ENCODE measurements at regions not wholly inside any gene's neighbourhood (a gene's known extent, or its start where the extent isn't known, plus 50 kb on each side); places are given as distances from the start of the nearest gene placed in this dataset.

DNA sequence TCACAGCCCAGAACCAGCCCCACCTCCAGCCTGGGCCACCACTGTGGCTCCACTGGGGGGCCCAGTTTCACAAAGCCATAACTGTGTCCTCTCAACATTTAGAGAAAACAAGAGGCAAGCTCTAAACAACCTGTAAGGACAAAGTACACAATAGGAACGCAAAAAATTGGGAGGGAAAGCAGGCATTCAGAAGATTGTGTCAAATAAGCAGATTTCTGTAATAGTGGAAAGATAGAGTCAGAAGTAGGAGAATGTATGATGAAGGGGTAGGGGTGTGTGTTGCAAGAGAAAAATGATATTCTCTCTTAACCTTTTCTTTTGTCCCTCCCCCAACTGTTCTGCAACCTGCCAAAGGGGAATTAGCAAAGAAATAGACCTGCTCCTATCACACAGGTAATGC, 449.9 kb upstream of the NPVF start:
- no peak for DNase-seq
- H3K4me3 ChIP-seq: no peak overlapping the region
- no peaks in the 10 kb centered on the region for H3K4me1 ChIP-seq
- no peak overlapping the region for H3K27ac ChIP-seq
- 70 to 100% methylated on average over 1 of the region's 1 CpG for WGBS, 2 donors
- intact Hi-C loops (cut with DNase I): no loop called here
- H3K9me3 ChIP-seq: no peaks in the 10 kb centered on the region
- H3K27me3 ChIP-seq: no peaks in the 10 kb centered on the region
- H3K36me3 ChIP-seq: no peaks in the 10 kb centered on the region
- TF ChIP-seq, protein P1, sequence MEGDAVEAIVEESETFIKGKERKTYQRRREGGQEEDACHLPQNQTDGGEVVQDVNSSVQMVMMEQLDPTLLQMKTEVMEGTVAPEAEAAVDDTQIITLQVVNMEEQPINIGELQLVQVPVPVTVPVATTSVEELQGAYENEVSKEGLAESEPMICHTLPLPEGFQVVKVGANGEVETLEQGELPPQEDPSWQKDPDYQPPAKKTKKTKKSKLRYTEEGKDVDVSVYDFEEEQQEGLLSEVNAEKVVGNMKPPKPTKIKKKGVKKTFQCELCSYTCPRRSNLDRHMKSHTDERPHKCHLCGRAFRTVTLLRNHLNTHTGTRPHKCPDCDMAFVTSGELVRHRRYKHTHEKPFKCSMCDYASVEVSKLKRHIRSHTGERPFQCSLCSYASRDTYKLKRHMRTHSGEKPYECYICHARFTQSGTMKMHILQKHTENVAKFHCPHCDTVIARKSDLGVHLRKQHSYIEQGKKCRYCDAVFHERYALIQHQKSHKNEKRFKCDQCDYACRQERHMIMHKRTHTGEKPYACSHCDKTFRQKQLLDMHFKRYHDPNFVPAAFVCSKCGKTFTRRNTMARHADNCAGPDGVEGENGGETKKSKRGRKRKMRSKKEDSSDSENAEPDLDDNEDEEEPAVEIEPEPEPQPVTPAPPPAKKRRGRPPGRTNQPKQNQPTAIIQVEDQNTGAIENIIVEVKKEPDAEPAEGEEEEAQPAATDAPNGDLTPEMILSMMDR (IDR thresholded peaks at IDR 0.05): no peak
- no peak for TF ChIP-seq POLR2A (IDR thresholded peaks at IDR 0.05)

GRCh38 chr7:25680636-25681035, 452.4 kb upstream of the NPVF start:
- TF ChIP-seq, protein P1 (IDR thresholded peaks at IDR 0.05): no peak
- no peak for TF ChIP-seq POLR2A (IDR thresholded peaks at IDR 0.05)
- Histone ChIP-seq H3K27me3 (no peaks in the 10 kb centered on the region), H3K9me3 (no peaks in the 10 kb centered on the region), H3K4me3 (no peak overlapping the region), H3K36me3 (no peaks in the 10 kb centered on the region), H3K27ac (no peak overlapping the region), H3K4me1 (no peaks in the 10 kb centered on the region)
- intact Hi-C loops (cut with DNase I): no loop called here
- no peak for DNase-seq

DNA sequence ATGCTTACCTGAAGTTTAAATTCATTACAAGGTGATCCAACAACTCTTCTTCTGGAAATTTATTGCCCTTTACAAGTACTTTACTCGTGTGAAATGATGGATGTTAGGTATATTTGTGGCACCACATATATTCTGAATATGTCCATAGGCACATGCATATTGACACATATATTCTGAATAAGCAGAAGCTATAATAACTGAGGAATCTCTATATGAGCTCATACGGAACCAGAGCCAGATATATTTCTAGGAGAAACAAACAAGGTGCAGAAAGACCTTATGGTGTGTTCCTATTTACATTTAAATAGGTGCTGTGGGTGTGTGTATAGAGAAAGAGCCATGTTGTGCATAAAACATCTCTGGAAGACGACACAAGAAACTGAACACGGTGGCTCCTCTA, 456.1 kb upstream of the NPVF start:
- 71 to 84% methylated on average over 4 of the region's 4 CpGs for WGBS, 2 donors
- DNase-seq: no peak
- no peak for TF ChIP-seq POLR2A (IDR thresholded peaks at IDR 0.05)
- TF ChIP-seq, protein P1 (IDR thresholded peaks at IDR 0.05): no peak

DNA sequence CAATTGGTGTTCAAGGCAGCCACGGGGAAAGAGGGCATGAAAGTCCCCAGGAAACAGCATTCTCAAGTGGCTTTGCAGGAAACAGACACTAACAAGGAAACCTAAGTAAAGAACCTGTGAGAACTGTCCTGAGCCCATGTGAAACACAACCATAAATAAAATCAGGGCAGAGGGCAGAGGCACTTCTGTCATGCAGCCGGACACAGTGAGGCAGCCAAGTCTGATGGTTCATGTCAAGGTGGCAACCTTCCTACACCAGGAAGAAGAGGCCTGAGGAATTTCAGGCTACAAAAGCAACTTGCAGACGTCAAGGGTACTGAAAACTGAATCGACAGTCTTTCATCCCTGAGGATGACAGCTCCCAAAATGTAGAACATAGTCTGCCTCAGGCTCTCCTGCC, 458.2 kb upstream of the NPVF start:
- TF ChIP-seq, protein P1 (IDR thresholded peaks at IDR 0.05): no peak
- TF ChIP-seq POLR2A (IDR thresholded peaks at IDR 0.05): no peak
- Histone ChIP-seq H3K4me3 (no peak overlapping the region), H3K9me3 (no peaks in the 10 kb centered on the region), H3K36me3 (no peaks in the 10 kb centered on the region), H3K4me1 (no peaks in the 10 kb centered on the region), H3K27ac (no peak overlapping the region), H3K27me3 (no peaks in the 10 kb centered on the region)
- DNase-seq: no peak
- intact Hi-C loops (cut with DNase I): no loop called here
- WGBS, 2 donors: 49 to 58% methylated on average over 4 of the region's 4 CpGs

More for the DNA sequence above, 456.1 kb upstream of the NPVF start:
- Histone ChIP-seq H3K27ac (no peak overlapping the region), H3K36me3 (no peaks in the 10 kb centered on the region), H3K27me3 (no peaks in the 10 kb centered on the region), H3K9me3 (no peaks in the 10 kb centered on the region), H3K4me1 (no peaks in the 10 kb centered on the region), H3K4me3 (no peak overlapping the region)
- intact Hi-C loops (cut with DNase I): no loop called here

DNA sequence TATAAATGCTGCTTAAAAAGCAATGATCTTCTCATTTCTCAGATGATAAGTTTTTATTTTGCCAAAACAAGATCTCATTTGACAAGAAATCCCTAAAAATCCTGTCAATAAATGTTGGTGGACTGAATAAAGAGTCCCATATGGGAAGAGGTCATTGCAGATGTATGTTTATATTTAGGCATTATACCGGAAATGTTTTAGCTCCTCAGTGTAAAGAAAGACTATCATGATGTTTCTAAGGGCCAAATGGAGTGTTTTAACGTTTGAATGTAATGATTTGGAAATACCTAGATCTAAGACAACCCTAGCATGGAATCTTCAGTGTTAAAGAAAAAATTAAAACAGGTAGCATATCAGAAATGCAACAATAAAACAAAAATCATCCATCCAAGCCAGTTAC, 457.8 kb upstream of the NFE2L3 start:
- WGBS, 2 donors: 40 to 60% methylated on average over 2 of the region's 2 CpGs
- DNase-seq: no peak
- no peaks in the 10 kb centered on the region for H3K27me3 ChIP-seq
- H3K36me3 ChIP-seq: no peaks in the 10 kb centered on the region
- no peak overlapping the region for H3K27ac ChIP-seq
- H3K9me3 ChIP-seq: no peaks in the 10 kb centered on the region
- no peak for TF ChIP-seq POLR2A (IDR thresholded peaks at IDR 0.05)
- TF ChIP-seq, protein P1 (IDR thresholded peaks at IDR 0.05): no peak
- no peak overlapping the region for H3K4me3 ChIP-seq
- intact Hi-C loops (cut with DNase I): no loop called here
- H3K4me1 ChIP-seq: no peaks in the 10 kb centered on the region
